ENCODE measurements at regions not wholly inside any gene's neighbourhood (a gene's known extent, or its start where the extent isn't known, plus 50 kb on each side); places are given as distances from the start of the nearest gene placed in this dataset.

GRCh38 chr3:72682936-72683452 lies 165.3 kb downstream of the SHQ1 start:
- TF ChIP-seq CTCF (IDR thresholded peaks at IDR 0.05): no peak
- no peak for TF ChIP-seq POLR2A (IDR thresholded peaks at IDR 0.05)

Measured in right lobe of liver (tissue), 4 donors.